GM06990 (cell line): ENCODE measurements at regions not wholly inside any gene's neighbourhood (a gene's known extent, or its start where the extent isn't known, plus 50 kb on each side); places are given as distances from the start of the nearest gene placed in this dataset.

Source experiments
- DNase-seq: peaks from one replicate; pipeline ENCODE4 v3.0.0-alpha.2; 2011; ENCODE audit not compliant: insufficient read length; ENCODE audit errors: extremely low read depth
- H3K27me3 ChIP-seq: replicated peaks from 2 replicates; pipeline ENCODE4 v1.6.0; 2011; ENCODE audit warnings: low read length; ENCODE audit not compliant: control insufficient read depth, insufficient read depth
- H3K36me3 ChIP-seq: 2 replicates; pipeline ENCODE4 v1.5.1; 2011; ENCODE audit warnings: low read length; ENCODE audit not compliant: control insufficient read depth, insufficient read depth
- H3K4me3 ChIP-seq: replicated peaks from 2 replicates; pipeline ENCODE4 v1.5.1; 2011; ENCODE audit warnings: low read depth, mild to moderate bottlenecking, control low read depth, low read length
- TF ChIP-seq, protein P1 (sequence below): IDR thresholded peaks from 2 replicates; pipeline ENCODE4 v1.5.1; 2011; ENCODE audit warnings: low read length, control low read depth, mild to moderate bottlenecking, inconsistent platforms; ENCODE audit not compliant: insufficient read depth, poor library complexity, severe bottlenecking

DNA sequence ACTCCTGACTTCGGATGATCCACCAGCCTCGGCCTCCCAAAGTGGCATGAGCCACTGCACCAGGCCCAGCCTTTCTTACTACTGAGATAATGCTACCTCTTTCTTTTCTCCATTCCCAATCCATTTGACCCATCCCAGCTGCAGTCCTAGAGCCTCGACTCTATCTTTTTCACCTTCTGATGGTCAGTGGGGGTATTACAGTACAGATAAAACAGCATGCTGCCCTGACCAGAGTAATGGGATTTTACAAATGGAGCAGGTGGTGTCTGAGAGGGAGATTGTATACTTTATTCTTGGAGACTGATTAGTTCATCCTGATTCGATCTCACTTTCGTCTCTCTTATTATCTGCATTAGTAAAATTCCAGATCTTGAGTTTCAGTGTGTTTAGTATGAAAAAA, 238.6 kb upstream of the TNP1 start:
- H3K4me3 ChIP-seq = no peak overlapping the region
- TF ChIP-seq, protein P1, sequence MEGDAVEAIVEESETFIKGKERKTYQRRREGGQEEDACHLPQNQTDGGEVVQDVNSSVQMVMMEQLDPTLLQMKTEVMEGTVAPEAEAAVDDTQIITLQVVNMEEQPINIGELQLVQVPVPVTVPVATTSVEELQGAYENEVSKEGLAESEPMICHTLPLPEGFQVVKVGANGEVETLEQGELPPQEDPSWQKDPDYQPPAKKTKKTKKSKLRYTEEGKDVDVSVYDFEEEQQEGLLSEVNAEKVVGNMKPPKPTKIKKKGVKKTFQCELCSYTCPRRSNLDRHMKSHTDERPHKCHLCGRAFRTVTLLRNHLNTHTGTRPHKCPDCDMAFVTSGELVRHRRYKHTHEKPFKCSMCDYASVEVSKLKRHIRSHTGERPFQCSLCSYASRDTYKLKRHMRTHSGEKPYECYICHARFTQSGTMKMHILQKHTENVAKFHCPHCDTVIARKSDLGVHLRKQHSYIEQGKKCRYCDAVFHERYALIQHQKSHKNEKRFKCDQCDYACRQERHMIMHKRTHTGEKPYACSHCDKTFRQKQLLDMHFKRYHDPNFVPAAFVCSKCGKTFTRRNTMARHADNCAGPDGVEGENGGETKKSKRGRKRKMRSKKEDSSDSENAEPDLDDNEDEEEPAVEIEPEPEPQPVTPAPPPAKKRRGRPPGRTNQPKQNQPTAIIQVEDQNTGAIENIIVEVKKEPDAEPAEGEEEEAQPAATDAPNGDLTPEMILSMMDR = no peak
- no peaks in the 10 kb centered on the region for H3K36me3 ChIP-seq
- H3K27me3 ChIP-seq = no peaks in the 10 kb centered on the region
- DNase-seq = no peak

DNA sequence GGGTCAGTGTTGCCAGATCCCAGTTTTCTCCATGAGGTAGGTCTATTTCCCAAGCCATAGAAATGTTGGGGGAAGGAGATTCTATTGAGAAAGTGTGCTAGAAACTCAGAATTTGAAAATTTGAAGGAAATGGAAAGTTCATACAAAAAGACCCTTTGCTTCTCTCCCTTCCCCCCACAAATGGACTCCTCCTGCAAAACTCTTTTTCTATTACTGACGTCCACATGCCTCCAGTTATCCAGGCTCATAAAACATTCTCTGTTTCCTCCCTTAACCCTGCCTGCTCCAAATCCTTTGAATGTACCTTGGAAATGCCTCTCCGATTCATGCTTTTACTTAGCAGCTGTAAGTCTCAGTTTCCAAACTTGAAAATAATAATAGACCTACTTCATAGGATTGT, 237.5 kb upstream of the TNP1 start:
- H3K4me3 ChIP-seq = no peak overlapping the region
- H3K36me3 ChIP-seq = no peaks in the 10 kb centered on the region
- no peak for DNase-seq
- no peaks in the 10 kb centered on the region for H3K27me3 ChIP-seq
- TF ChIP-seq, protein P1 = no peak

DNA sequence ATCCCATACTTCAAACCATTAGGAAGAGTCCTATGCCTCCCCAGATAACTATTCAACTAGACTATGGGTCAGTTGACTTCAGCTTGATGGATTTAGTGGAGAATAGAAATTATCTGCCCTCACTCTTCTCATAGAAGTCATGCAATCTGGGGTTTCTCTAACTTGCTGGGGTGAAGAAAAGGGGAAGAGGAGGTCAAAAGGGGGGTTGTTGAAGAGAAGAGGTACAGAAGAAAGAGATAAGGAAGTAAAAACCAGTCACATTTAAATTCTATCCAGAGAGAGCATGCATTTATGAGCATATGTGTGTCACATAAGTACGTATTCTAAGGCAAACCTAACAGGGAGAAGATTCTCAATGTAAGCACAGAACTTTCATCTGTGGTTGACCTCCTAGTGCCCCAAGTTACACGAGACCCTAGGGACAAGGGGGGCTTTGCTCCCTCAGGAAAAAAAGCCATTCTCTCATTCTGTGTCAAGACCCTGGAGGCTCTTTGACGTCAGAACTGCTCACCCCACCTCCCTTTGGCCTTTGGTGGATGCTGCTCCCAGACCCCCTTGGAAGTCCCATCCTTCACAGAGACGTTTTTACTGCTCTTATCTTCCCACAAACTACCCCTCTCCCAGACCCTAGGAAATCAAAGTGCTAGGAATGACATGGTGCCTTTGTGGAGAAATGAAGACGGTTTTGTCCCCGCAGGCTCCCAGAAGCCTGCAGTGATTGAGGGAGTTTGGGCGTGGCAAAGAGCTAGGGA, 236.8 kb upstream of the TNP1 start:
- Histone ChIP-seq H3K4me3 (no peak overlapping the region), H3K36me3 (no peaks in the 10 kb centered on the region), H3K27me3 (no peaks in the 10 kb centered on the region)
- TF ChIP-seq, protein P1 = no peak
- no peak for DNase-seq

DNA sequence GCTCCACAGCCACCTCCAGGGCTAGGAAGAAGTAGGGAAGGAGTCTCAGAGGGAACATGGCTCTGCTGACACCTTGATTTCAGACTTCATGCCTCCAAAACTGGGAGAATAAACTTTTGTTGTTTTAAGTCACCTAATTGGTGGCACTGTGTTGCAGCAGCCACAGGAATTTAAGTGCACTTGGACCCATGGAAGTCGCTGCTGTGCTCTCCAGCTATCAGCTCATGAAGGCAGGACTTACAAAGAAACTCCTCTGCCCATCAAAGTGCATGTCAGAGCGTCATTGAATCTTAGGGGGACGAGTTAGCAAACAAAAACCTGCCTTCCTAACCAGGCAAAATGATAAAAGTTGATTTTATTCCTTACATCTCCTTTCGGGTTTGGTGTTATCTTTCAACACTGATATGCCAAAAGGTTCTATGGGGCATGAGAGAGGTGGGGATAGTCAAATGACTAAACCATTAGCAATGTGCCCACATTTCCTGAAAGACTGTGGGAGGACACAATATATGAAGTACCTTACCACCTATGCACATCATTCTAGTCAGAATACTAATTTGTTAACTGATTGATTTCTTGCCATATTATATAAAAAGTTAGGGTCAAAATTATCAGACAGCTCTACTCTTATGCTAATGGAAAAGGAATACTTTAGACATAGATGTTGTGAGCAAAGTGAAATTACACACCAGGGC, 235.8 kb upstream of the TNP1 start:
- H3K27me3 ChIP-seq = no peaks in the 10 kb centered on the region
- no peaks in the 10 kb centered on the region for H3K36me3 ChIP-seq
- no peak overlapping the region for H3K4me3 ChIP-seq
- no peak for DNase-seq
- TF ChIP-seq, protein P1 = no peak

DNA sequence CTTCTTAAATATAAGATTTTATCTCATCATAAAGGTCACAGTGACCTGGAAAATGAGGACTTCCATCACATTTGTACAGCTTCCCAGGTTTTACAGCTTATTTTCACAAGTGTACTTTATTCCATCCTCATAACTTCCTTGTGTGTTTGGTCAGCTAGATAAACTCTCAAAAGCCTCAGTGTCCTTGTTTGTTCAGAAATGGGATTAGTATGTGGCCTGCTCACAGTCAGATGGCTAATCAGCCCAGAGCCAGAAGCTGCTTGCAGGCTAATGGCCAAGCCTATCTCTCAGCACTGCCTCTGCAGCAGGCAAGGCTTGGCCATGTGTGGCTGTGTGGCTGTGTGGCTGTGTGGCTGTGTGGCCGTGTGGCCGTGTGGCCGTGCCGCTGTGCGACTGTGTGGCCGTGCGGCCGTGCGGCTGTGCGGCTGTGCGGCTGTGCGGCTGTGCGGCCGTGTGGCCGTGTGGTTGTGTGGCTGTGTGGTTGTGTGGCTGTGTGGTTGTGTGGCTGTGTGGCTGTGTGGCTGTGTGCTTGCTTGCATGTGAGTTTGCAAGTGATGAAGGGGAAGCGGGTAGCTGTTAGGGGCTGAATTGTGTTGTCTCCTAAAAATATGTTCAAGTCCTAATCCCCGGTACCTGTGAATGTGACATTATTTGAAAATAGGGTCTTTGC, 233.0 kb upstream of the TNP1 start:
- no peak for DNase-seq
- TF ChIP-seq, protein P1 = no peak
- no peak overlapping the region for H3K4me3 ChIP-seq

More for the DNA sequence above, 233.0 kb upstream of the TNP1 start:
- Histone ChIP-seq H3K27me3 (no peaks in the 10 kb centered on the region), H3K36me3 (no peaks in the 10 kb centered on the region)
